B cell (primary cell): ENCODE measurements at regions not wholly inside any gene's neighbourhood (a gene's known extent, or its start where the extent isn't known, plus 50 kb on each side); places are given as distances from the start of the nearest gene placed in this dataset.

Experiments used
- ATAC-seq: fragments of 200-7000 bp; cut with Tn5 transposase; one replicate; pipeline ENCODE4 v1.10.0; 2021; ENCODE audit warnings: low read depth, mild to moderate bottlenecking, moderate number of reproducible peaks, moderate library complexity
- CTCF ChIA-PET: fragments of 350-600 bp; sonication (Branson Sonifier 250); formaldehyde crosslinking; loops from one replicate; lab custom pipeline; 2021; ENCODE audit warnings: antibody characterized with exemption, inconsistent platforms; lab: Charles Lee
- POLR2A ChIA-PET: fragments of 350-600 bp; sonication (Branson Sonifier 250); formaldehyde crosslinking; loops from one replicate; lab custom pipeline; 2021; ENCODE audit warnings: antibody characterized with exemption; lab: Charles Lee
- DNase-seq: peaks from one replicate; pipeline ENCODE4 v3.0.0; 2013
- H2AFZ ChIP-seq: 2 replicates; pipeline ENCODE4 v1.6.1; 2012; ENCODE audit warnings: mild to moderate bottlenecking, low read depth, low read length; ENCODE audit not compliant: insufficient read depth, poor library complexity, severe bottlenecking
- H3K27ac ChIP-seq, 2 donors: 1 replicate in 1 of 2; 2 replicates in 1 of 2; pipeline ENCODE4 v1.5.1; 2012 to 2013; ENCODE audit warnings: low read length in 2 of 2, mild to moderate bottlenecking in 2 of 2, moderate library complexity in 1 of 2
- H3K27me3 ChIP-seq, 4 experiments: fragments of 200-600 bp in 1 of 4; sonication (generic) in 1 of 4; replicated peaks in 1 of 4; 1 replicate in 2 of 4; 2 replicates in 2 of 4; pipeline versions ENCODE4 v1.6.1 to v1.7.0; 2013 to 2016; ENCODE audit warnings: low read length in 3 of 4, mild to moderate bottlenecking in 2 of 4, mixed read lengths in 1 of 4, moderate library complexity in 1 of 4; ENCODE audit not compliant: insufficient read depth in 4 of 4, control insufficient read depth in 3 of 4; ENCODE audit errors: control extremely low read depth in 1 of 4
- H3K36me3 ChIP-seq, 2 experiments: replicated peaks in 1 of 2; 1 replicate in 1 of 2; 2 replicates in 1 of 2; pipeline versions ENCODE4 v1.6.1 to v1.7.1; 2013; ENCODE audit warnings: low read length in 1 of 2; ENCODE audit not compliant: insufficient read depth in 2 of 2, control insufficient read depth in 1 of 2; ENCODE audit errors: control extremely low read depth in 1 of 2, extremely low read depth in 1 of 2
- H3K4me1 ChIP-seq, 2 donors: fragments of 200-600 bp in 1 of 2; sonication (generic) in 1 of 2; 1 replicate in 1 of 2; 2 replicates in 1 of 2; pipeline versions ENCODE4 v1.5.1 to v1.6.1; 2013 to 2017; ENCODE audit warnings: low read length in 2 of 2; ENCODE audit not compliant: control insufficient read depth in 2 of 2, insufficient read depth in 2 of 2
- H3K4me2 ChIP-seq: replicated peaks from 2 replicates; pipeline ENCODE3; 2012; ENCODE audit warnings: mild to moderate bottlenecking, low read depth, low read length; ENCODE audit not compliant: poor library complexity, severe bottlenecking
- H3K4me3 ChIP-seq, 5 experiments: fragments of 200-600 bp in 1 of 5; sonication (generic) in 1 of 5; 1 replicate in 3 of 5; 2 replicates in 2 of 5; pipeline versions ENCODE4 v1.5.1 to v1.7.0; 2011 to 2016; ENCODE audit warnings: low read length in 4 of 5, mild to moderate bottlenecking in 4 of 5, low read depth in 2 of 5, control low read depth in 1 of 5, moderate library complexity in 1 of 5; ENCODE audit not compliant: insufficient read depth in 1 of 5; ENCODE audit errors: control extremely low read depth in 1 of 5, extremely low read depth in 1 of 5
- H3K79me2 ChIP-seq: fragments of 200-600 bp; sonication (generic); one replicate; pipeline ENCODE4 v1.6.0; 2016; ENCODE audit warnings: low read length; ENCODE audit not compliant: control insufficient read depth, insufficient read depth
- H3K9ac ChIP-seq: fragments of 200-600 bp; sonication (generic); 2 replicates; pipeline ENCODE4 v1.6.1; 2017; ENCODE audit warnings: mild to moderate bottlenecking, low read length, moderate library complexity
- H3K9me3 ChIP-seq, 3 donors: one replicate each; pipeline versions ENCODE4 v1.6.1 to v1.7.1; 2013; ENCODE audit warnings: low read length in 2 of 3; ENCODE audit not compliant: control insufficient read depth in 2 of 3, insufficient read depth in 1 of 3; ENCODE audit errors: control extremely low read depth in 1 of 3
- H4K20me1 ChIP-seq: 2 replicates; pipeline ENCODE4 v1.6.0; 2012; ENCODE audit warnings: mild to moderate bottlenecking, low read length; ENCODE audit not compliant: insufficient read depth, control insufficient read depth, poor library complexity, severe bottlenecking
- H3K27ac Mint-ChIP-seq: one replicate; pipeline ENCODE4 v1.8.0; 2021; ENCODE audit warnings: mixed read lengths
- H3K27me3 Mint-ChIP-seq: one replicate; pipeline ENCODE4 v1.8.0; 2021; ENCODE audit warnings: mixed read lengths
- H3K4me1 Mint-ChIP-seq: one replicate; pipeline ENCODE4 v1.8.0; 2021; ENCODE audit warnings: mixed read lengths
- H3K4me3 Mint-ChIP-seq: one replicate; pipeline ENCODE4 v1.8.0; 2021; ENCODE audit warnings: mixed read lengths
- H3K9me3 Mint-ChIP-seq: one replicate; pipeline ENCODE4 v1.8.0; 2022; ENCODE audit warnings: mixed read lengths; ENCODE audit not compliant: insufficient read depth
- EZH2 ChIP-seq: IDR thresholded peaks from 2 replicates; pipeline ENCODE4 v1.6.1; 2012; ENCODE audit warnings: borderline replicate concordance, low read depth, mild to moderate bottlenecking, moderate library complexity, low read length; ENCODE audit not compliant: insufficient read depth, poor library complexity, severe bottlenecking
- WGBS: methylation state at CpG from one replicate; pipeline ENCODE4 v1.1.5; 2013; ENCODE audit warnings: missing lambda C conversion rate; ENCODE audit not compliant: insufficient coverage; 5-methylcytosine and 5-hydroxymethylcytosine counted together
- intact Hi-C: fragments of 100-400 bp; cut with micrococcal nuclease; formaldehyde crosslinking; loops from one replicate; pipeline ENCODE4 v1.10.0; 2022
- TF ChIP-seq, protein P1 (sequence below): fragments of 200-600 bp; IDR thresholded peaks from one replicate; pipeline ENCODE4 v1.8.0; 2022; ENCODE audit warnings: antibody characterized with exemption, mild to moderate bottlenecking

DNA sequence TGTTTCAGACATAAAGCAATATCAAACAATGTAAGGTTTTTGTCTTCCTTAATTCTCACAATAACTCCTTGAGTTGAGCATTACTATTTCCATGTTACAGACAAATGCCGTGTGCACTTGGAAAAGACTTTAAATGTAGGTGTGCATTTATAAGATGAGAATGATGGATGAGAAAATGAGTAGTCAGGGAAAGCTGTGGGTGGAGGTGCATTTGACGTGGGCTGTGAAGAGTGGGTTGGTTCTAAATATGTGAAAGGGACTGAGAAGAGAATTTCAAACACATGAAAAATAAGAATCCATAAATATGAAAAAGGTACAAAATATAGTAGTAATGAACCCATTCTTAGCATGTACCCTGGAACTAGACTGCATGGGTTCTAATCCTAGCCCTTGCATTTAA lies 171.6 kb upstream of the PPP2R2B start:
- no peaks in the 10 kb centered on the region for H3K27me3 ChIP-seq
- H3K4me1 ChIP-seq, result no peaks in the 10 kb centered on the region
- no peaks in the 10 kb centered on the region for H3K36me3 ChIP-seq
- DNase-seq (no peak), ATAC-seq (no peak)
- ChIA-PET CTCF (no interaction called here), POLR2A (no interaction called here)
- H3K9me3 ChIP-seq, result no peaks in the 10 kb centered on the region
- Mint-ChIP-seq H3K4me1 (no peaks in the 10 kb centered on the region), H3K9me3 (no peaks in the 10 kb centered on the region), H3K4me3 (no peak overlapping the region), H3K27ac (no peak overlapping the region), H3K27me3 (no peaks in the 10 kb centered on the region)
- H3K27ac ChIP-seq, result no peak overlapping the region
- no peak overlapping the region for H3K9ac ChIP-seq
- intact Hi-C loops, result no loop called here
- H4K20me1 ChIP-seq, result no peaks in the 10 kb centered on the region
- WGBS, result no CpG with 5 or more reads among the region's 2 CpGs
- no peak overlapping the region for H3K4me3 ChIP-seq
- TF ChIP-seq EZH2, result no peak
- TF ChIP-seq, protein P1, sequence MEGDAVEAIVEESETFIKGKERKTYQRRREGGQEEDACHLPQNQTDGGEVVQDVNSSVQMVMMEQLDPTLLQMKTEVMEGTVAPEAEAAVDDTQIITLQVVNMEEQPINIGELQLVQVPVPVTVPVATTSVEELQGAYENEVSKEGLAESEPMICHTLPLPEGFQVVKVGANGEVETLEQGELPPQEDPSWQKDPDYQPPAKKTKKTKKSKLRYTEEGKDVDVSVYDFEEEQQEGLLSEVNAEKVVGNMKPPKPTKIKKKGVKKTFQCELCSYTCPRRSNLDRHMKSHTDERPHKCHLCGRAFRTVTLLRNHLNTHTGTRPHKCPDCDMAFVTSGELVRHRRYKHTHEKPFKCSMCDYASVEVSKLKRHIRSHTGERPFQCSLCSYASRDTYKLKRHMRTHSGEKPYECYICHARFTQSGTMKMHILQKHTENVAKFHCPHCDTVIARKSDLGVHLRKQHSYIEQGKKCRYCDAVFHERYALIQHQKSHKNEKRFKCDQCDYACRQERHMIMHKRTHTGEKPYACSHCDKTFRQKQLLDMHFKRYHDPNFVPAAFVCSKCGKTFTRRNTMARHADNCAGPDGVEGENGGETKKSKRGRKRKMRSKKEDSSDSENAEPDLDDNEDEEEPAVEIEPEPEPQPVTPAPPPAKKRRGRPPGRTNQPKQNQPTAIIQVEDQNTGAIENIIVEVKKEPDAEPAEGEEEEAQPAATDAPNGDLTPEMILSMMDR, result no peak
- H3K4me2 ChIP-seq, result no peak overlapping the region
- no peak overlapping the region for H2AFZ ChIP-seq
- H3K79me2 ChIP-seq, result no peaks in the 10 kb centered on the region

DNA sequence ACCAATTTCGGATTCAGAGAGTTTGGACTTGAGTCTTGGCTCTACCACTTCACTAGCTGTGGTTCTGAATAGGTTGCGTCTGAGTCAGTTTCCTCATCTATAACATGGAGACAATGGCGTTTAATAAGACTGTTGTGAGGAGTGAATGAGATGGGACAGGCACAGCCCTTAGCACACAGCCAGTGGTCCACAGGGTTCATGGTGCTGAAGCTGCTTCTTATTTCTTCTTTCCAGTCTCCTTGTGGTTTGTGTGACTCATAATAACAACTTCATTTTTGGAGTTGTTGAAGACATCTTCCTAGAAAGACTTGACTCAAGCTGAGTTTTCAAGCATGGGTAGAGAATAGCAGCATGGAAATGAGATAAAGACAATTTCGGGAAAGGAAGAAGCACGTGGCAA lies 172.6 kb upstream of the PPP2R2B start:
- ChIA-PET CTCF (no interaction called here), POLR2A (no interaction called here)
- DNase-seq (no peak), ATAC-seq (no peak)
- H3K9me3 ChIP-seq, result no peaks in the 10 kb centered on the region
- H3K27me3 ChIP-seq, result no peaks in the 10 kb centered on the region
- Mint-ChIP-seq H3K27ac (no peak overlapping the region), H3K4me3 (no peak overlapping the region), H3K27me3 (no peaks in the 10 kb centered on the region), H3K4me1 (no peaks in the 10 kb centered on the region), H3K9me3 (no peaks in the 10 kb centered on the region)
- no peak overlapping the region for H3K4me2 ChIP-seq
- TF ChIP-seq, protein P1, result no peak
- TF ChIP-seq EZH2, result no peak
- H3K79me2 ChIP-seq, result no peaks in the 10 kb centered on the region
- intact Hi-C loops, result no loop called here
- no peak overlapping the region for H2AFZ ChIP-seq
- no peak overlapping the region for H3K27ac ChIP-seq
- H3K4me1 ChIP-seq, result no peaks in the 10 kb centered on the region
- H3K36me3 ChIP-seq, result no peaks in the 10 kb centered on the region
- no peaks in the 10 kb centered on the region for H4K20me1 ChIP-seq
- H3K9ac ChIP-seq, result no peak overlapping the region
- 17% methylated on average over 1 of the region's 5 CpGs for WGBS
- H3K4me3 ChIP-seq, result no peak overlapping the region
